PC-9 (cell line): ENCODE measurements at regions not wholly inside any gene's neighbourhood (a gene's known extent, or its start where the extent isn't known, plus 50 kb on each side); places are given as distances from the start of the nearest gene placed in this dataset.

Source experiments
- EZH2 ChIP-seq: fragments of 200-600 bp; sonication (generic); IDR thresholded peaks from 2 replicates; pipeline ENCODE4 v1.8.0; 2017; ENCODE audit warnings: antibody characterized with exemption, low read depth
- TF ChIP-seq, protein P1 (sequence below): fragments of 200-600 bp; sonication (generic); conservative IDR thresholded peaks from 2 replicates; pipeline ENCODE4 v1.6.1; 2017; ENCODE audit warnings: mixed run types, antibody characterized with exemption, mild to moderate bottlenecking, moderate library complexity

DNA sequence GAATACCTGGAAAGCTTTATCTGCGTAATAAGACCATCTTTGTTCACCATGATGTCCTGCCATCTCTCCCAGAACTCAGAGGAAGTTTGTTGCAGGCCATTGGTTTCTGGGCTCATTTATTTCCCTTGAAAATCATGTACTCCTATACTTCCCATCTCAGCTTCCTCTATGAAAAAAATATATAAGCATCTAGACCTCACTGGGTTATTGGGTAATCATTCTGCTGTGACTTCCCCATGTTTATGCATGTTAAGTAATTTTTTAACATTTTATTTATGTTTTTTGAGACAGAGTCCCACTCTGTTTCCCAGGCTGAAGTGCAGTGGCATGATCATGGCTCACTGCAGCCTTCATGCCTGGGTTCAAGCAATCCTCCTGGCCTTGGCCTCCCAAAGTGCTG is 184.5 kb downstream of the ZPLD1 start:
- TF ChIP-seq, protein P1, sequence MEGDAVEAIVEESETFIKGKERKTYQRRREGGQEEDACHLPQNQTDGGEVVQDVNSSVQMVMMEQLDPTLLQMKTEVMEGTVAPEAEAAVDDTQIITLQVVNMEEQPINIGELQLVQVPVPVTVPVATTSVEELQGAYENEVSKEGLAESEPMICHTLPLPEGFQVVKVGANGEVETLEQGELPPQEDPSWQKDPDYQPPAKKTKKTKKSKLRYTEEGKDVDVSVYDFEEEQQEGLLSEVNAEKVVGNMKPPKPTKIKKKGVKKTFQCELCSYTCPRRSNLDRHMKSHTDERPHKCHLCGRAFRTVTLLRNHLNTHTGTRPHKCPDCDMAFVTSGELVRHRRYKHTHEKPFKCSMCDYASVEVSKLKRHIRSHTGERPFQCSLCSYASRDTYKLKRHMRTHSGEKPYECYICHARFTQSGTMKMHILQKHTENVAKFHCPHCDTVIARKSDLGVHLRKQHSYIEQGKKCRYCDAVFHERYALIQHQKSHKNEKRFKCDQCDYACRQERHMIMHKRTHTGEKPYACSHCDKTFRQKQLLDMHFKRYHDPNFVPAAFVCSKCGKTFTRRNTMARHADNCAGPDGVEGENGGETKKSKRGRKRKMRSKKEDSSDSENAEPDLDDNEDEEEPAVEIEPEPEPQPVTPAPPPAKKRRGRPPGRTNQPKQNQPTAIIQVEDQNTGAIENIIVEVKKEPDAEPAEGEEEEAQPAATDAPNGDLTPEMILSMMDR = no peak
- no peak for TF ChIP-seq EZH2
